NT2/D1 (cell line): ENCODE measurements at regions not wholly inside any gene's neighbourhood (a gene's known extent, or its start where the extent isn't known, plus 50 kb on each side); places are given as distances from the start of the nearest gene placed in this dataset.

ENCODE experiments used
- DNase-seq: peaks from one replicate; pipeline ENCODE4 v3.0.0-alpha.2; 2011; ENCODE audit warnings: low read depth, low spot score
- H3K27me3 ChIP-seq: 2 replicates; pipeline ENCODE4 v1.6.0; 2011; ENCODE audit warnings: mild to moderate bottlenecking; ENCODE audit not compliant: insufficient read length, insufficient read depth
- H3K36me3 ChIP-seq: 2 replicates; pipeline ENCODE4 v1.6.1; 2011; ENCODE audit warnings: mild to moderate bottlenecking, low read length, mixed read lengths; ENCODE audit not compliant: insufficient read depth, insufficient read length
- H3K4me1 ChIP-seq: 2 replicates; pipeline ENCODE4 v1.5.1; 2011; ENCODE audit not compliant: insufficient read depth, insufficient read length
- H3K4me3 ChIP-seq: 2 replicates; pipeline ENCODE4 v1.5.1; 2011; ENCODE audit warnings: low read depth; ENCODE audit not compliant: insufficient read length
- H3K9ac ChIP-seq: 2 replicates; pipeline ENCODE4 v1.6.0; 2011; ENCODE audit warnings: low read depth; ENCODE audit not compliant: insufficient read length
- H3K9me3 ChIP-seq: 2 replicates; pipeline ENCODE4 v1.5.1; 2011; ENCODE audit warnings: mild to moderate bottlenecking, low read length; ENCODE audit not compliant: insufficient read depth
- SUZ12 ChIP-seq: IDR thresholded peaks from 2 replicates; pipeline ENCODE4 v1.6.1; 2011; ENCODE audit not compliant: insufficient read length, insufficient read depth; ENCODE audit errors: extremely low read depth
- YY1 ChIP-seq: IDR thresholded peaks from 2 replicates; pipeline ENCODE4 v1.6.1; 2011; ENCODE audit not compliant: insufficient read length, insufficient read depth
- ZNF274 ChIP-seq: IDR thresholded peaks from 2 replicates; pipeline ENCODE4 v1.6.1; 2011; ENCODE audit warnings: mild to moderate bottlenecking, low read depth, low read length

GRCh38 chr2:221203856-221204255 is 368.2 kb downstream of the EPHA4 start:
- H3K4me1 ChIP-seq: no peaks in the 10 kb centered on the region
- no peaks in the 10 kb centered on the region for H3K36me3 ChIP-seq
- DNase-seq: no peak
- no peaks in the 10 kb centered on the region for H3K9me3 ChIP-seq
- H3K4me3 ChIP-seq: no peak overlapping the region
- no peak overlapping the region for H3K9ac ChIP-seq
- TF ChIP-seq SUZ12 (no peak), YY1 (no peak), ZNF274 (no peak)
- no peaks in the 10 kb centered on the region for H3K27me3 ChIP-seq

GRCh38 chr2:221204699-221205098 is 367.4 kb downstream of the EPHA4 start:
- no peak for DNase-seq
- H3K9ac ChIP-seq: no peak overlapping the region
- TF ChIP-seq ZNF274: no peak
- no peak for TF ChIP-seq YY1
- TF ChIP-seq SUZ12: no peak
- no peaks in the 10 kb centered on the region for H3K4me1 ChIP-seq
- no peaks in the 10 kb centered on the region for H3K36me3 ChIP-seq
- H3K4me3 ChIP-seq: no peak overlapping the region
- no peaks in the 10 kb centered on the region for H3K9me3 ChIP-seq
- H3K27me3 ChIP-seq: no peaks in the 10 kb centered on the region

DNA sequence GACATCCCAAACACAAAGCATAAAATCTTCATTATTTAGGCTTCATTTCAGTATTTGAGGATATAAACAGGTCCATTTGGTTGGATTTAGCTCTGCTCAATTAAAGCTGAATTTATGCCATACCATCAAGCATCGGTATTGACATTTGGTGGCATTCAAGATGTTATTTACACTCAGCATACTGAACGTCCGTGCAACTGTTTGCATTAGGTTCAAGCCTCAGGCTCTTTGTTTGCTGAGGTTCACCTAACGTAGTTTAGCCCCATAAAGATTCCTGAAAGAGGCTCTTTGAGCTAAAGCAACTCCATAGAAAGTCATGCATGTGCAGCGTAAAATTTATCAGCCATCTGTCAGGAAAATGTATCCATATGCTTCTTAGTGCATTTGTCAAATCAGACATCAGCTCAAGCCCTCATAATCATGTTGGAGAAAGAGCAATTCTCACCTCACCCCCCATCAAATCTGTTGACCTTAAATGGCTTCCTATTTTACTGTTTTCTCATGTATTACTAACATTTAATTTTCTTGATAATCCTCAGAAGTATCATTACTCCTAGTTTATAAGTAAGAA is 366.9 kb downstream of the EPHA4 start:
- TF ChIP-seq ZNF274: no peak
- TF ChIP-seq YY1: no peak
- no peak for TF ChIP-seq SUZ12
- Histone ChIP-seq H3K9me3 (no peaks in the 10 kb centered on the region), H3K9ac (no peak overlapping the region), H3K27me3 (no peaks in the 10 kb centered on the region), H3K4me1 (no peaks in the 10 kb centered on the region), H3K36me3 (no peaks in the 10 kb centered on the region), H3K4me3 (no peak overlapping the region)
- DNase-seq: no peak

- Histone ChIP-seq H3K27me3 (no peaks in the 10 kb centered on the region), H3K36me3 (no peaks in the 10 kb centered on the region), H3K9me3 (no peaks in the 10 kb centered on the region), H3K4me1 (no peaks in the 10 kb centered on the region), H3K9ac (no peak overlapping the region), H3K4me3 (no peak overlapping the region)
- no peak for DNase-seq
- TF ChIP-seq SUZ12: no peak
- TF ChIP-seq YY1: no peak
- TF ChIP-seq ZNF274: no peak
Measured at GRCh38 chr2:221210686-221211085, 361.4 kb downstream of the EPHA4 start.

DNA sequence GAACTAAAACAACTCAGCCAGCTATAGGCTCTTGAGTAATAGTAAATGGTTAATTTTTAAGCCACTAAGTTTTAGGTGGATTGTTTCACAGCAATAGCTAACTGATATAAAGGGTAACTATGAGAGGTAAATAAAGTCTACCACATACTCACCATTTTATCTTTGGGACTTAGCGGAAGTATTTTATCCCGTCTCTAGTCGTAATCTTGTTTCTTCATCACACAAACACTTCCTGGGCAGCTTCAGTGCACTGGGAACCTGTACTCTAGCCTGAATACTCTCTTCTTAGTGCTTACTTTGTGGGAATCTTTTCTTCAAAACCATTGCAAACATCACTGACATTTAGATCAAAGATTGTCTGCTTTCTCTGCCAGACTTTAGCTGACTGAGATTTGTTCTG is 360.5 kb downstream of the EPHA4 start:
- DNase-seq: no peak
- Histone ChIP-seq H3K4me3 (no peak overlapping the region), H3K36me3 (no peaks in the 10 kb centered on the region), H3K9me3 (no peaks in the 10 kb centered on the region), H3K4me1 (no peaks in the 10 kb centered on the region), H3K9ac (no peak overlapping the region), H3K27me3 (no peaks in the 10 kb centered on the region)
- no peak for TF ChIP-seq SUZ12
- TF ChIP-seq YY1: no peak
- no peak for TF ChIP-seq ZNF274

DNA sequence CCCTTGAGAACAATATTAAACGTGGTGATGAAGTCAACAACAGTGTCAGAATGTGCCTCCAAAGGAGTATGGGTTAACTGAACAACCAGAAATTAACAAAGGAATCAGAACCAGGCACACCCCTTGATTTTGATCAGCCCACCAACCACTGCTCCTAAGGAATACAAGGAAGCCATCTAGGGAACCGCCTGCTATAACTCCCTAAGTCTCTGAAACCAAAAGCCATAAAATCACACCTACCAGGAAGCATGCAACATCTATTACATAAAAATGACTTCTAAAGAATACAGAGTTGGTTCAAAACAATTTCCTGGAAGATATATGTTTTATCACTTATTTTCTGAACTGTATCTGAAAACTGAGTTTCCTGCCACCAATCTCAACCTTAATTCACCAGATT is 360.0 kb downstream of the EPHA4 start:
- Histone ChIP-seq H3K9ac (no peak overlapping the region), H3K27me3 (no peaks in the 10 kb centered on the region), H3K9me3 (no peaks in the 10 kb centered on the region), H3K36me3 (no peaks in the 10 kb centered on the region), H3K4me1 (no peaks in the 10 kb centered on the region), H3K4me3 (no peak overlapping the region)
- TF ChIP-seq SUZ12 (no peak), YY1 (no peak), ZNF274 (no peak)
- DNase-seq: no peak

DNA sequence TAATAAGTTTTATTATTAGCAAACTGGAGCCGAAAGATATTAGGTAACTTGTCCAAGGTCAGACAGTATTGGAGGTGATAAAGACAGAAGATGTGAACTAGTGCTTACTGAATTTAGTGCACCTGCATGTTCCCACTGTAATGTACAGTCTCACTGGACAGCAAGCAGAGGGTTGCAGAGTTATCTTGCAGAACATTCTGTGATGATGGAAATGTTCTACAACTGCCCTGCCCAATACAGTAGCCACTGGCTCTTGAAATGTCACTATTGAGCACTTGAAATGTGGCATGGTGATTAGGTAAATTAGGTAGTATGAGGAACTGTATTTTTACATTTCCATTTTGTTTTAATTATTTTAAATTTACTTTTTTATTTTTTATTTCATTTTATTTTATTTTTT is 356.6 kb downstream of the EPHA4 start:
- no peaks in the 10 kb centered on the region for H3K36me3 ChIP-seq
- TF ChIP-seq SUZ12 (no peak), ZNF274 (no peak), YY1 (no peak)
- H3K27me3 ChIP-seq: no peaks in the 10 kb centered on the region
- no peaks in the 10 kb centered on the region for H3K9me3 ChIP-seq
- no peaks in the 10 kb centered on the region for H3K4me1 ChIP-seq
- no peak overlapping the region for H3K9ac ChIP-seq
- no peak for DNase-seq
- H3K4me3 ChIP-seq: no peak overlapping the region

DNA sequence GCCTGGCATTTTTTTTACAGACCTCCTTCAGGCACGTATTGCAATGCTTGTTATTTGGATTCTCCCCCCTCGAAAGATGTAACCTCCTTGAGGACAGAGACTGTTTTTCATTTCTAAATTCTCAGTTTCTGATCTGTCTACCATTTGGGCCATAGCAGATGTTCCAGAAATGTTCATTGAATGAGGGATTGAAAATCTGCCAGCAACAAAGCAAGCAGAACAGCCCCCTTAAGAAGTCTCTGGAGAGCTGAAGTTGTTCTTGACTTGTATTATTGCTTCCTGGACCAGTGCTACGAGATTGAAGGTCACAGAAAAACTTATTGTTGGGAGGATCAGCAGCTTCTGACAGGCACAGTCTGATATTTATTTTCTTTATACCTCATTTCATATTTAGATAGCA is 355.5 kb downstream of the EPHA4 start:
- Histone ChIP-seq H3K4me3 (no peak overlapping the region), H3K4me1 (no peaks in the 10 kb centered on the region), H3K9ac (no peak overlapping the region), H3K9me3 (no peaks in the 10 kb centered on the region), H3K36me3 (no peaks in the 10 kb centered on the region), H3K27me3 (no peaks in the 10 kb centered on the region)
- DNase-seq: no peak
- TF ChIP-seq ZNF274: no peak
- TF ChIP-seq SUZ12: no peak
- TF ChIP-seq YY1: no peak
